IPS DF 4.7 (cell line): ENCODE measurements at regions not wholly inside any gene's neighbourhood (a gene's known extent, or its start where the extent isn't known, plus 50 kb on each side); places are given as distances from the start of the nearest gene placed in this dataset.

Source experiments
- DNase-seq: peaks from one replicate; pipeline ENCODE4 v3.0.0-alpha.2; 2013; ENCODE audit warnings: low spot score; ENCODE audit errors: extremely low read depth

DNA sequence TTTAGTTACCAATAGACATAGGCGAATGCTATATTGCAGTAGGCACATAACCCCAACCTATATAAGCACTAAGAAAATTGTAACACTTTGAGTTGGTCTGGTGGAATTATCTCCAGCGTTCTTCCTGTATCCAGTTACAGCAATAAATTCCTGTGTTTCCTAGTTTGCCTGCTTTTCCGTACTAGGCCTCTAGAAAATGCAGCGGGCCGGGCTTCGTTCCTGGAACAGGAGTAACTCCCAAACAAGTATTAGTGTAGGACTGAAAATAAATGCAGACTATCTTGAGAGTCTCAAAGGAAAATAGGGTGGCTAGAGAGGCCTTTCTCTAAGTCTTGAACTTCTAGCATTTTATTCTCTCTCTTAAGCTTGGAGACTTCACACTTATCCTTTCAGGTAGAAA is 159.8 kb downstream of the OR13H1 start:
- DNase-seq, result no peak

DNA sequence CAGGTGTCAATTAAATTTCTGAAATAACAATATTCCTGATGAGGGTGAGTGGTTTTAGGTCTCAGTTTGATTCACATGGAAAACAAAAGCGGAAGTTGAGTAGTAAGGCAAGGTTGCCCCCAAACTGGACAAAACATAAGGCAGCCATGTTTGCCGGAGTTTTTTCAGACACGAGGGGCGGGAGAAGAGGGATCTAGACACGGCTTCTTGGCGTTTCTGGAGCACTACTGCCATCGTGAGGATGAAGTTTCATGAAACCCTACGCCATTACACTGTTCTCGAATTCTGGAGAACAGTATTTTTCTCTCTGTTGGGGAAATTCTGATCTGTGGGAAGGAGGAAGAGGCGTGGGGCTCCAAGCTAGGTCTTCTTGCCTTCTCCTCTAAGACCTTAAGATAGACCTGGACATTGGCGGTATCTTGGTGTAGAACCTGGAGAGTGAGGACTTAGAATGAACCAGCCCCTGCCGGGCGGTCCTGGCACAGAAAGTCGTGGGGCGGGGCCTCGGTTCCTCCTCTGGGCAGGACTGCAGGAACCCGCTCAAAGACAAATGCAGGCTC is 160.3 kb downstream of the OR13H1 start:
- no peak for DNase-seq

DNA sequence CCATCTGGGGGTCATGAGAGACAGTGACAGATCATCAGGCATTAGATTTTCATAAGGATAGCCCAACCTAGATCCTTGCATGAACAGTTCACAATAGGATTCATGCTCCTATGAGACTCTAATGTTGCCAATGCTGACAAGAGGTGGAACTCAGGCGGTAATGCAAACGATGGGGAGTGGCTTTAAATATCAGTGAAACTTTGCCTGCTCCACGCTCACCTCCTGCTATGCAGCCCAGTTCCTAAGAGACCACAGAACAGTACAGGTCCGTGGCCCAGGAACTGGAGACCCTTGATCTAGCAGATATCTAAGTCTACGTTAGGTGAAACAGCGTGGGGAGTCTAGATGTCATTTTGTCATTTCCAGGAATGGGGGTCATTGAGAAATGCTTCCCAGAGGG is 165.7 kb downstream of the OR13H1 start:
- DNase-seq, result no peak

DNA sequence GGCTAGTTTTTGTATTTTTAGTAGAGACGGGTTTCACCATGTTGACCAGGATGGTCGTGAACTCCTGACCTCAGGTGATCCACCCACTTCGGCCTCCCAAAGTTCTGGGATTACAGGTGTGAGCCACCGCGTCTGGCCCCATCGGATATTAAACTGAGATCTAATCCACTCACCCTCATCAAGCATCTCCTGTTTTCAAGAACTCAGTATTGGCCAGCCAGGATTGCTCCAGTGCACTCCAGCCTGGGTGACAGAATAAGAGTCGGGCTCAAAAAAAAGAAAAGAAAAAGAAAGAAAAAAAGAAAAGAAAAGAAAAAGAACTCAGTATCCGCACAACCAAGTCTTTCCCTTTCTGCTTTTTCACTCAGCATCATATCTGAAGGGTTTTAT is 167.6 kb downstream of the OR13H1 start:
- no peak for DNase-seq

DNA sequence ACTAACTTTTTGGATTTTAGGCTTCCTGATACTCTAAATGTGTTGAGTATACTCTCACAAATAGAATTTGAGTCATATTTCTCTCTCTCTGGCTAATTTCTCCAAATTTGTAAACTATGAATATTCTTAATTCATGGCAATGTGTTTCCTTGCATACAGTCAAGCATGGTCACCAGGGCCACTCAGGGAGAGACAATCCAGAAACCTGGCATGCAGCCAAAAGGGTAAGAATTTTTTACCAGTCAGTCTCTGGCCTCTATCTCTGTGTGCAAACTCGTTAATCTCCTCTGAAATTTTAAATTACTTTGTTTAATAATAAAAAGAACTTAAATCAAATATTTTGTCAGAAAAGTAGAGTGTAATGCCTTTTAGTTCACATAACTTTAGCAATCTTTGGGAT is 179.8 kb downstream of the OR13H1 start:
- DNase-seq, result no peak

DNA sequence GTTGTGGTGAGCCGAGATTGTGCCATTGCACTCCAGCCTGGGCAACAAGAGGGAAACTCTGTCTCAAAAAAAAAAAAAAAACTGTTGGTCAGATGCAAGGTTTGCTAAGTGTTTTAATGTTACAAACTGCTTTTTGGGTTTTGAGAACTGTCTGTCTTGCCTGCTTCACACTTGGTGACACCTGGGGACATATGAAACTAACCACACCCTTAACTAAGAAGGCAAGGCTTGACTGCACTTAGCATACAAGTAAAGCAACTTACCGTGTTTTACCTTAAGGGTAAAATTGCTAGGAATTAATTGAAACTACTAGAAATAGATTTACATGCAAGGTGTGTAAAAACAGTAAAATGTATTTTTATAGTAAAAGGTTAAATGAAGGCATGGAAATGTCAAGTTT is 180.4 kb downstream of the OR13H1 start:
- DNase-seq, result no peak

DNA sequence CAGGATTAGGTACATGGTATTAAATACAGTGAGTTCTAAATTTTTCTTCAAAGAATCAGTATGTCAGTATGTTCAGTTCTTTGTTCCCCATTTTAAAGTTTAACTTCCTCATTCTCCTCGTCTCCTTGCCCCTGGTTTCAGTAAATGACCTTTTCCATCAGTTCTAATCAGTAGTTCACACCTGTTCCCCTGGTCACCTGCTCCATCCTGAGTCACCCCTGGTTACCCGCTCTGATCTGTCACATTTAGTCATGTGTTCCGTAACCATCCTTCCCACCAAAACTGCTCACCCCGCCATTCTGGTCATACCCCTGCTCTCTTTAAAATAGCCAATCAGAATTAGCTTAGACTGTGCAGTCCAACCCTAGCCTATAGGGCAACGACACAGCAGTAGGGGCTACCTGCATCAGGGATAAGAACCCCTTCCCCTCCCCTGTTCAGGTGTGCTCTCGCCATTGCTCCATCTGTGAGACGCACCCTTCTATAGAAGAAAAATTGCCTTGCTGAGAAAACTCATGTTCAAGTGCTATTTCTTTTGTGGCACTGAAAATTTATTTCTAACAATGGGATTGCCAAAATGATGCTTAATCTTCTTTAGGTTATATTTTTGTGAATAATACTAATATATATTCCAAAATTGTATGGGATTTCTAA is 181.3 kb downstream of the OR13H1 start:
- no peak for DNase-seq

DNA sequence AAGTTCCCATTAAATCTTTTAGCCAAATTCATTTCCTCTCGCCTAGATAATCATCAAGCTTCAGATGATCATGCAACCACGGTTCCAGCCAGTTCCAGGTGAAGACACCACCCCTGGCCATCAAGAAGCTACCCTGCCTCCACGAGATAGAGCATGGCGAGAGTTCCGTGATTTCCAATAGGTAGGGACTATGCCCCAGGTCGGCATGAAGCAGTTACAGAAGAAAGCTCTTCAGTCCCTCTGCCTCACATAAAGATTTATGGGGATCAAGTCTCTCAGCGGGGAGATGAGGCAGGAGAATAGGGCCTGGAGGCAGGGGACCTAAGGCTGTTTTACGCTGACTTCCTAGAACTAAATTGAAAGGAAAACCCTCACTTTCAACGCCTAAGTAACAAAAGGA is 183.9 kb downstream of the OR13H1 start:
- no peak for DNase-seq

DNA sequence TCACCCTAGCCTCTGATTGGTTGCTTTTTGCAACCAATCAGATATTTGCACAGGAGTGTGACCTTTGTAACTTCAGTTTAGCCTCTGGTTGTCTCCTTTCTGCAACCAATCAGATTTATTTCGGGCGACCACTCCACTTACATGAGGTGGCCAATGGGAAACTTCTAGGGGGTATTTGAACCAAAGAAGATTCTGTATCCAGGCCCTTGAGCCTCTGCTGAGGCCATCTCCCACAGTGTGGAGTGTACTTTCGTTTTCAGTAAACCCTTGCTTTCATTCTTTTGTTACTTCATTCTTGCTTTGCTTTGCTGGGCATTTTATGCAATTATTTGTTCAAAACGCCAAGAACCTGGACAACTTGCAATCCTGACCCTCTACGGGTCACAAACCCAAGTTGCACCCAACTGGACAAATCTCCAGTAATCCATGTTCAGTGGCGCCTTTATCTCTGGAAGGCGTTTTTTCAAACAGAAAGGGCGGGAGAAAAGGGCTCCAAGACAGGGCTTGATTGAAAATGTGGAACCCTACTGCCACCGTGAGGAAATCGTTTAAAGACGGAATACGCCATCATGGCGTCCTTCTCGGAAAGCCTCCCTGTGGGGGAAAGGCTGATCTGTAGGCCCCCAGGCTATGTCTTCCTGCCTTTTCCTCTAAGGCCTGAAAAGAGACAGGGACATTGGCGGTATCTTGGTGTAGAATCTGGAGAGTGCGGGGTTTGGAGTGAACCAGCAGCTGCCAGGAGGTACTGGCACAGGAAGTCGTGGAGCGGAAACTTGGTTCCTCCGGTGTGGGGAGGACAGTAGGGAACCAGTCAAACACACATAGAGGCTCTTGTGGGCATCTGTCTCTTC is 184.6 kb downstream of the OR13H1 start:
- no peak for DNase-seq

DNA sequence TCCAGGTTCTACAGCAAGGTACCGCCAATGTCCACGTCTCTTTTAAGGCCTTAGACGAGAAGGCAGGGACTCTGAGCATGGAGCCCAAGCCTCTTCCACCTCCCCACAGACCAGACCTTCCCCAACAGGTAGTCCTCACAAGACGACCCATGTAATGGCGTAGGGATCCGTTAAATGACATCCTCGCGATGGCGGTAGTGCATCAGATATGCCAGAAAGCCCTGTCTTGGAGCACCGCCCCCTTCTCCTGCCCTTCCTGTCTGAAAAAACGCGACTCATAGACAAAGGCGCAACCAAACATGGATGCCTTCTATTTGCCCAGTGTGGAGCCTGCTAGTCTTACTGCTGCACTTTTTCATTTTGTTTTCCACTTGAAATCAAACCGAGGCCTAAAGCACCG is 185.4 kb downstream of the OR13H1 start:
- DNase-seq, result no peak

DNA sequence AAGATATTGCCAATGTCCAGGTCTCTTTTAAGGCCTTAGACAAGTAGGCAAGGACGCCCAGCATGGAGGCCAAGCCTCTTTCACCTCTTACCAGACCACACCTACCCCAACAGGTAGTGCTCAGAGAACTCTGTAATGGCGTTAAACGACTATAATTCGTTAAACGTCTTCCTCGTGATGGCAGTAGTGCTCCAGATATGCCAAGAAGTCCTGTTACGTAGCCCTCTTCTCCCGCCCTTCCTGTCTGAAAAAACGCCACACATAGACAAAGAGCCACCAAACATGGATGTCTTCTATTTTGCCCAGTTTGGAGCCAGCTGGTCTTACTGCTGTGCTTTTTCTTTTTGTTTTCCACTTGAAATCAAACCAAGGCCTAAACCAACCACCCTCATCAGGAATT is 190.7 kb downstream of the OR13H1 start:
- no peak for DNase-seq

DNA sequence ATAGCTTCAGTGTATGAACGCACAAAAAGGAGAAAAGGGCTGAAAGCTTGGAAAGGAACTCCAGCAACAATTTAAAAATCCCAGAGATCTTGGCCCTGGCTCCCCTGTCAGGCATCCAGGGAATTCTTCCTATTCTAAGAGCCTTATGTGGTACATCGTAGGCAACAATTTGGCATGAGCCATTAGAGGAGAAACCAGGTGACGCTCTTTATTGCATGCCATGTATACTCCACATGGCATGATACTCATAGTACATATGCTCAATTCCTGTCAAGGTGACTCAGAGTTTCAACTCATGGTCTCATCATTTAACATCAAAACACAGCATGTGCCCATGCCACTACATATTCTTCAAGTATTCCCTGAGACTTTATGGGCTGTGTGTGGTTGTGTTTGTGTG is 191.3 kb downstream of the OR13H1 start:
- no peak for DNase-seq

DNA sequence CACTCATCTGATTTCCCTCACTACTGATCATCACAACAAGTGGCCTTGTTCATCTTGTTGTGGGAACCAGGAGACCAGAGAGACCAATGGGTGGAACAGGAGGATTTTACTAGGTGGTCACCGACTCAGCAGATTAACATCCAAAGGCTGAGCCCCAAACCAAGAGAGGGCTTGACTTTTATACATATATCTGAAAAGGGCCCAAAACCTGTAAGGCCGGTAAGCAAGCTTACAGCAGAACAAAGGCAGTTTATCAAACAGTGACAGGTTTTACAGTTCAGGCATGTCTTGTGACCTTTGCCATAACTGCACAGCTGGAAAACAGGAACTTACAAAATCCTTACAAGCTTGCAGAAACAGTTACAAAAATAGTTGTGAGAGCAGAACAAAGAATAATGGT is 195.9 kb downstream of the OR13H1 start:
- DNase-seq, result no peak

DNA sequence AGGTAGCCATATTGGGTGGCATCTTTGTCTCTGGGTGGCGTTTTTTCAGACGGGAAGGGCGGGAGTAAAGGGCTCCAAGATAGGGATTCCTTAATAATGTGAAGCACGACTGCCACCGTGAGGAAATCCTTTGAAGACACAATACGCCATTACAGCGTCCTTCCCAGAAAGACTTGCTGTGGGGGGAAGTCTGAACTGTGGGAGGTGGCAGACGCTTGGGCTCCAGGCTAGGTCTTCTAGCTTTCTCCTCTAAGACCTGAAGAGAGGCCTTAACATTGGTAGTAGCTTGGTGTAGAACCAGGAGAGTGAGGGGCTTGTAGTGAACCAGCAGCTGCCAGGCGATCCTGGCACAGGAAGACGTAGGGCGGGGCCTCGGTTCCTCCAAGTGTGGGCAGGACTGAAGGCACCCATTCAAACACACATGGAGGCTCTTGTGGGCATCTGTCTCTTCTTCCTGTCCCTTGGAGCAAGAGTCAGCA is 197.3 kb downstream of the OR13H1 start:
- DNase-seq, result no peak

DNA sequence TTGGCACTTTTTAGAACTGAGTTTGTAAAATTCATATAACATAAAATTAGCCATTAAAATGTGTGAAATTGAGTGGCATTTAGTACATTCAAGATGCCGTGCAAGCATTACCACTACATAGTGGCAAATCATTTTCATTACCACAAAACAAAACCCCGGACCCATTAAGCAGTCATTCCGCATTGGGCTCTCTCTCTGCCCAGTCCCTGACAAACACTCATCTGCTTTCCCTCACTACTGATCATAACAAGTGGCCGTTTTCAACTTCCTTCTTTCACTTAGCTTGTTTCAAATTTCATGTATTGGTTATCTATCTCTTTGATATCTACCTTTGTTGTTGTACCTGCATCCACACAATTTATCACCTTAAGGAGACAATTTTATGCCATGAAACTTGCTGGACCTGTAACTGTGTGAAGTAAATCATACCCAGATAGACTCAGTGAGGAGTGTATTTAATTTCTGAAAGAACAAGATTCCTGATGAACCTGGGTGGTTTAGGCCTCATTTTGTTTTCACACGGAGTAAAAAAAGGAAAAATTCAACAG is 202.1 kb downstream of the OR13H1 start:
- DNase-seq, result no peak

DNA sequence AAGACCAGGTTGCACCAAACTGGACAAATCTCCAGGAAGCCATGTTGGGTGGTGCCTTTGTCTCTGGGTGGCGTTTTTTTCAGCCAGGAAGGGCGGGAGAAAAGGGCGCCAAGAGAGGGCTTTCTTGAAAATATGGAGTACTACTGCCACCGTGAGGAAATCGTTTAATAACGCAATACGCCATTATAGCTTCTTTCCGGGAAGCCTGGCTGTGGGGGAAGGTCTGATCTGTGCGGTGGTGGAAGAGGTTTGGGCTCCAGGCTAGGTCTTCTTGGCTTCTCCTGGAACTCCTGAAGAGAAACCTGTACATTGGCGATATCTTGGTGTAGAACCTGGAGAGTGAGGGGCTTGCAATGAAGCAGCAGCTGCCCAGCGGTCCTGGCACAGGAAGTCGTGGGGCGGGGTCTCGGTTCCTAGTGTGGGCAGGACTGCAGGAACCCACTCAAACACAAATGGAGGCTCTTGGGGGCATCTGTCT is 202.7 kb downstream of the OR13H1 start:
- no peak for DNase-seq

DNA sequence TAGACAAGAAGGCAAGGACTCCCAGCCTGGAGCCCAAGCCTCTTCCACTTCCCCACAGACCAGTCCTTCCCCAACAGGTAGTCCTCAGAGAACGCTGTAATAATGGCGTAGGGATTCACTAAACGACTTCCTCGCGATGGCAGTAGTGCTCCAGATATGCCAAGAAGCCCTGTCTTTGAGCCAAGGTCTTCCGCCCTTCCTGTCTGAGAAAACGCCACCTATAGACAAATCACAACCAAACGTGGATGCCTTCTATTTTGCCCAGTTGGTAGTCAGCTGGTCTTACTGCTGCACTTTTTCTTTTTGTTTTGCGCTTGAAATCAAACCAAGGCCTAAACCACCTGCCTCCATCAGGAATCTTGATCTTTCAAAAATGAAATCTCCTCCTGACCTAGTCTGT is 203.3 kb downstream of the OR13H1 start:
- no peak for DNase-seq

DNA sequence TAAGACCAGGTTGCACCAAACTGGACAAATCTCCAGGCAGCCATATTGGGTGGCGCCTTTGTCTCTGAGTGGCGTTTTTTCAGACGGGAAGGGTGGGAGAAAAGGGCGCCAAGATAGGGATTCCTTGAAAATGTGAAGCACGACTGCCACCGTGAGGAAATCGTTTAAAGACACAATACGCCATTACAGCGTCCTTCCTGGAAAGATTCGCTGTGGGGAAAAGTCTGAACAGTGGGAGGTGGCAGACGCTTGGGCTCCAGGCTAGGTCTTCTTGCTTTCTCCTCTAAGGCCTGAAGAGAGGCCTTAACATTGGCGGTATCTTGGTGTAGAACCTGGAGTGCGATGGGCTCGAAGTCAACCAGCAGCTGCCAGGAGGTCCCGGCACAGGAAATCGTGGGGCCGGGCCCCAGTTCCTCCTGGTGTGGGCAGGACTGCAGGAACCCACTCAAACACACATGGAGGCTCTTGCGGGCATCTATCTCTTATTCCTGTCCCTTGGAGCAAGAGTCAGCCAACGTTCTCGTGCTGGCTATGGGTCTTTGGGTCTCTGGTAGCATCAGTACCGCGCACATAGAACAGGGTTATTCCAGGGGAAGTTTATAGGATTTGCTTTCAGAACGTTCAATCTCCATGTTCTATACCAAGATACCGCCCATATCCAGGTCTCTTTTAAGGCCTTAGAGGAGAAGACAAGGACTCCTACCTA is 208.8 kb downstream of the OR13H1 start:
- DNase-seq, result no peak

DNA sequence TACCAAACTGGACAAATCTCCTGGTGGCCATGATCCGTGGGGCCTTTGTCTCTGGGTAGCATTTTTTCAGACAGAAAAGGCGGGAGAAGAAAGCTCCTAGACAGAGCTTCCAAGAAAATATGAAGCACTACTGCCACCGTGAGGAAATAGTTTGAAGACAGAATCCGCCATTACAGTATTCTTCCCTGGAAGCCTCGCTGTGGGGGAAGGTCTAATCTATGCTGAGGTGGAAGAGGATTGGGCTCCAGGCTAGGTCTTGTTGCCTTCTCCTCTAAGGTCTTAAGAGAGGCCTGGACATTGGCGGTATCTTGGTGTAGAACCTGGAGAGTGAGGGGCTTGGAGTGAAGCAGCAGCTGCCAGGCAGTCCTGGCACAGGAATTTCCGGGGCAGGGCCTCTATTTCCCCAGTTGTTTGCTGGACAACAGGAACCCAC is 218.9 kb downstream of the OR13H1 start:
- DNase-seq, result no peak

DNA sequence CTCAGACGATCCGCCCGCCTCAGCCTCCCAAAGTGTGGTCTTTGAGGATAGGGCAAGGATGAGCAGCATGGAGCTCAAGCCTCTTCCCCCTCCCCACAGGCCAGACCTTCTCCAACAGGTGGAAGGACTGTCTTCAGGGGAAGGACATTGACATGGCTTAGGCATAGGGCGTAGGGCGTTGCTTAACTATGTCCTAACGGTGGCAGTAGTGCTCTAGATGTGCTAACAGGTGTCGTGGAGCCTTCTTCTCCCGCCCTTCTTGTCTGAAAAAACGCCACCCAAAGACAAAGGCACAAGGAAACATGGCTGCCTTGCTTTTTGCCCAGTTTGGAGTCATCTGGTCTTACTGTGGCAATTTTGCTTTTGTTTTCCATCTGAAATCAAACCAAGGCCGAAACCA is 219.8 kb downstream of the OR13H1 start:
- no peak for DNase-seq

DNA sequence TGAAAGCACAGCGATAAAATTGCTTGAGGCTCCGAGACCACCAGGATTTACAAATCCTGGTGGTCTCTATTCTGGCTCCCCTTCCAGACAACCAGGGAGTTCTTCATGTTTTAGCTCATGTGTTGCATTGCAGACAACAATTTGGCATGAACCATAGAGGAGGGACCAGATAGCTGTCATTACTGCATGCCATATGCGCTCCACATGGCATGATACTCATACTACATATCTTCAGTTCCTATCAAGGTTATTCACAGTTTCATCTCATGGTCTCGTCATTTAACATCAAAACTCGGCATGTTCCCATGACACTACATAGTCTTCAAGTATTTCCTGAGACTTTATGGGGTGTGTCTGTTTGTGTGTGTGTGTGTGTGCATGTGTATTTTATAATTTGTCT is 220.3 kb downstream of the OR13H1 start:
- no peak for DNase-seq
